Stimulated activated effector memory CD8-positive, alpha-beta T cell treated with anti-CD3 and anti-CD28 coated beads, Interleukin-12 subunit alpha, Interleukin-12 subunit beta, amount 100 ng/mL, for 72 hours (primary cell): ENCODE measurements at regions not wholly inside any gene's neighbourhood (a gene's known extent, or its start where the extent isn't known, plus 50 kb on each side); places are given as distances from the start of the nearest gene placed in this dataset.

ENCODE experiments used
- ATAC-seq: fragments of 150-1000 bp; cut with Tn5 transposase; 2 replicates; pipeline ENCODE4 v1.10.0; 2021
- DNase-seq, 2 donors: peaks; one replicate each; pipeline ENCODE4 v3.0.0; 2021 to 2022; ENCODE audit warnings: low spot score in 2 of 2
- H3K27ac Mint-ChIP-seq: one replicate; pipeline ENCODE4 v1.8.0; 2022; ENCODE audit warnings: mild to moderate bottlenecking, mixed read lengths
- H3K36me3 Mint-ChIP-seq: one replicate; pipeline ENCODE4 v1.8.0; 2022; ENCODE audit warnings: mild to moderate bottlenecking, mixed read lengths
- H3K4me1 Mint-ChIP-seq: one replicate; pipeline ENCODE4 v1.8.0; 2022; ENCODE audit warnings: mixed read lengths
- H3K4me3 Mint-ChIP-seq: one replicate; pipeline ENCODE4 v1.8.0; 2022; ENCODE audit warnings: mild to moderate bottlenecking, mixed read lengths
- H3K9me3 Mint-ChIP-seq: one replicate; pipeline ENCODE4 v1.8.0; 2022; ENCODE audit warnings: mixed read lengths

DNA sequence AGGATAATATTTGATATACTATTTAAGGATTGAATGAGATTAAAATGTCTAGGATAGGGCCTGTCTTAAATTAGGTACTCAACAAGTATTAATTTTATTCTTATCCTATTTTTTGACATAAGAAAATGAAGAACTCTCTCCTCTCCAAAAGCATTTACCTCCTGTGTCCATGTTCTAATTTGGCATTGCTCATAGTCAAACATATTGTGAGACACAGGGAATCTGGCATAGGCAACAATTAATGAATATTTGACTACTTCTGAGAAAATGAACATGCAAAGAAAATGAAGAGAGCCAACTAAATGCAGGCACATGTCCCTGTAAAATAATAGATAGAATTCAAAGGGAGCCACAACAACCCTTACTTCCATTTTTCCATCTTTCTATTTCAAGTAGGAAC, 198.5 kb upstream of the C11orf87 start:
- no peaks in the 10 kb centered on the region for H3K4me1 Mint-ChIP-seq
- ATAC-seq, result no peak

DNA sequence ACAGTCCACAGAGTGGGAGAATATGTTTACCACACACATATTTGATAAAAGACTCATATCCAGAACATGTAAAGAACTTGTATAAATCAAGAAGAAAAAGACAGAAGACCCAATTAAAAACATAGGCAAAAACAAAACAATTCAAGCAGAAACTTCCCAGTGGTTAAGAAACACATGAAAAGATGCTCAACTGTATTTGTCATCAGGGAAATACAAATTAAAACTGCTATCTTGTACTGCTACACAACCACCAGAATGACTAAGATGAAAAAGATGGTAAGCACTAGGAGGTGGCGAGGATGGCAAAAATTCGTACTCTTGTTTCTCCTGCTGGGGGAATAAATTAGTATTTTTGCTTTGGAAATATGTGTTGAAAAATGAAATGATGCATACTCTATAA, 192.3 kb upstream of the C11orf87 start:
- Mint-ChIP-seq H3K4me3 (no peak overlapping the region), H3K4me1 (no peaks in the 10 kb centered on the region), H3K27ac (no peak overlapping the region), H3K9me3 (peaks cover 10% of the 10 kb centered on the region), H3K36me3 (no peaks in the 10 kb centered on the region)
- ATAC-seq, result no peak
- no peak for DNase-seq

More for the DNA sequence above, 198.5 kb upstream of the C11orf87 start:
- Mint-ChIP-seq H3K9me3 (peaks cover 15% of the 10 kb centered on the region), H3K27ac (no peak overlapping the region), H3K36me3 (no peaks in the 10 kb centered on the region), H3K4me3 (no peak overlapping the region)
- DNase-seq, result no peak

DNA sequence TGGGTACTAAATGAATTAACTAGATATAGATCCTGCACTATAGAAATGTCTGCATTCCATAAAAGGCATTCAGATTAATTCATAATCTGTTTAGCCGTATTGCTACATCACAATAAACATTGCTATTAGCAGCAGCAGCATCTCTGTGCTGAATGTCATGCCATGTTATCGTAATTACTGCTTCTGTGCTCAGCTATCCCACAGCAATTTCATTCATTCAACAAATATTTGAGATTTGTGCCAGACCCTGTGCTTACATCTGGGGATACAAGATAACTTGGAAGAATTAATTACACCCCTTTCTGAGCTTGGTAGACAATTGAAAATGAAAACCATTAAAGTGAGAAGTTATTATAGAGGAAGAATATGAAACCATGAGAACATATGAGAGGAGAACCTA, 185.8 kb upstream of the C11orf87 start:
- ATAC-seq (no peak), DNase-seq (no peak)
- Mint-ChIP-seq H3K36me3 (no peaks in the 10 kb centered on the region), H3K4me1 (no peaks in the 10 kb centered on the region), H3K27ac (no peak overlapping the region), H3K9me3 (peaks cover 18% of the 10 kb centered on the region), H3K4me3 (no peak overlapping the region)

DNA sequence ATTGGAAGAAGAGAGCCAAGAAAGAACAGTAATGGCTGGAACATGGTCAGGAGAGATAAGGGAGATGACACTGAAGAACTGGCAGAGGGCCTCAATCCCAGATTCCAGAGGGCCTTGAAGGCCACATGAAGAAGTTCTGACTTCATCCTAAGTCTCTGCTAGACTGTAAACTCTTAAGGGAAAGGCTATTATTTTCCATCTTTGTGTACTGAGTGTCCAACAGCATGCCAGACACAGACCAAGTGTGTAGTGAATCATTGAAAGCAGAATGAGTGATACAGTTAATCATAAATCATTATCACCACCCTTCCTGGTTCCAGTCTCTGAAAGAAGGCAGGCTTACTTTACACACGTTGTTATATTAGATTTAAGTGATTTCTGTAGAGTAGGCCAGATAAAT, 185.3 kb upstream of the C11orf87 start:
- ATAC-seq (no peak), DNase-seq (no peak)
- no peak overlapping the region for H3K27ac Mint-ChIP-seq
- H3K36me3 Mint-ChIP-seq, result no peaks in the 10 kb centered on the region
- peaks cover 18% of the 10 kb centered on the region for H3K9me3 Mint-ChIP-seq
- H3K4me3 Mint-ChIP-seq, result no peak overlapping the region
- no peaks in the 10 kb centered on the region for H3K4me1 Mint-ChIP-seq

DNA sequence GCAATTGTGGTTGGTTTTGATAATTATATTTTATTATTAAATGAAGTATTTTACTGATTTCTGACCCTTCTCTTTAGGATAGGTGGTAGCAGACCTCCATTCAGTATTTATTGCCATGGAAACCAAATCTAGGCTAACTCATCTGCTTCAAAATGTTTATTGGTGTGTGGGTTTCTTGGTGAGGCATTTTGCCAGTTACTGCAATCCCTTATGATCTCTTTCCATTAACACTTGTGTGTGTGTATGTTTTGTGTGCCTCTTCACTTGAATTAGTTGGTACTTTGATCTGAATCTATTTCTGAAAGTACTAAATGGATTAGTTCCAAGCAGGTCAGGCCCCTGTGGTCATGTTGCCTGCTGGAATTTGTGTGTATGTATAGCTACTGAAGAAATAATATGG, 184.4 kb upstream of the C11orf87 start:
- no peak overlapping the region for H3K4me3 Mint-ChIP-seq
- H3K9me3 Mint-ChIP-seq, result peaks cover 18% of the 10 kb centered on the region
- no peak overlapping the region for H3K27ac Mint-ChIP-seq
- DNase-seq (no peak), ATAC-seq (no peak)
- H3K4me1 Mint-ChIP-seq, result no peaks in the 10 kb centered on the region
- no peaks in the 10 kb centered on the region for H3K36me3 Mint-ChIP-seq

DNA sequence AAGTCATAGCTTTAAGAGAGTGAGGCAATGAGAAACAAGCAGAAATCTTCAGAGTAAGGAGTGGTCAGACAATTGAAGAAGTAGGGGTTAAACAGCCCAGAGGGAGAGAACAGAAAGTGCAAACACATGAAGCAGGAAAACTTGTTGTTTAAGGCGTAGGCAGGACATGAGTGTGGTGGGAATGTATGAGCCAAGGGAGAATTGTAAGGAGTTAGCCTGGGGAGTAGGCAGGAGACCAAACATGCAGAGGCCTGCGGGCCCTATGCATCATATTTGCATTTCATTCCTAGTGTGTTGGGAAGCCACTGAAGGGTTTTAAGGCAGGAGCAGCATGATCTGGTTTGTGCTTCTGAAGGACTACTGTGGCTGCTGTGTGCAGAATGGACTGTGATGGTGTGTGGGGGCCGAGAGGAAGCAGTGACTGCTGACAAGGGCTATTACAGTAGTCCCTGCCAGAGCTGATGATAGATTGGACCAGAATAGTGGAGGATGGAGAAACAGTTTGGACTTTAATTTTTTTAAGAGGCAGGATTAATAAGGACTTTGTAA, 179.9 kb upstream of the C11orf87 start:
- Mint-ChIP-seq H3K4me3 (no peak overlapping the region), H3K9me3 (peaks cover 26% of the 10 kb centered on the region), H3K4me1 (no peaks in the 10 kb centered on the region), H3K27ac (no peak overlapping the region), H3K36me3 (no peaks in the 10 kb centered on the region)
- no peak for DNase-seq
- ATAC-seq, result no peak

DNA sequence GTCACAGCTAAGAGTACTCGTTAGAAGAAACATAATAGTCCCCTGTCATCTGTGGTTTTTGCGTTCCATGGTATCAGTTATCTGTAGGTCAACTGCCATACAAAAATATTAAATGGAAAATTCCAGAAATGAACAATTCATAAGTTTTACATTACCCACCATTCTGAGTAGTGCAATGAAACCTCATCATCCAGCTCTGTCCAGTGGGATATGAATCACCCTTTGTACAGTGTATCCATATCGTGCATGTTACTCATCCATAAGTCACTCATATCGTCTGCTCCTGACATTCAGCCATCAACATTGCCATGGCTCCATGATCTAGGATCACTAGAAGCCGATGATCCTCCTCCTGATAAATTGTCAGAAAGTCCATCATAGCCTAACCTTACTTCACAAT, 174.9 kb upstream of the C11orf87 start:
- Mint-ChIP-seq H3K36me3 (no peaks in the 10 kb centered on the region), H3K27ac (no peak overlapping the region), H3K9me3 (peaks cover 13% of the 10 kb centered on the region), H3K4me3 (no peak overlapping the region), H3K4me1 (no peaks in the 10 kb centered on the region)
- DNase-seq, result no peak
- no peak for ATAC-seq

DNA sequence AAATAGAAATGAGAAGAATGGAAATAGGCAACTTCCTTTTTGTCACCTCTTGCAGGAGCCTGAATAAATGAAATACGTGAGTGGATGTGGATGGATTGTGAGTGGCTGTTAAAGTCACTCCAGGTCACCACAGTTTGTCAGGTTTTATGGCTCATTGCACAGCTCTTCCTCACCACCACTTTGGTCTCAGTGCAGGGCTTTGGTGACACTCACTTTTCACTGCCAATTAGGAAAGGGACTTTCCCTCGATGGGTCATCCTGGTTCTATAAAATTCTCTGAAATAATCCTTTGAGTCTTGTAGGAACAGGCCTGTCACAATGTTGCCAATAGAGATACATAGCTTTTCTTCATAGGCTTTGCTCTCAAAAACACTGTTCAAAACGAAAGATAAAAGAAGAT, 172.4 kb upstream of the C11orf87 start:
- Mint-ChIP-seq H3K4me3 (no peak overlapping the region), H3K4me1 (no peaks in the 10 kb centered on the region), H3K36me3 (no peaks in the 10 kb centered on the region), H3K9me3 (peaks cover 15% of the 10 kb centered on the region), H3K27ac (no peak overlapping the region)
- DNase-seq (no peak), ATAC-seq (no peak)

DNA sequence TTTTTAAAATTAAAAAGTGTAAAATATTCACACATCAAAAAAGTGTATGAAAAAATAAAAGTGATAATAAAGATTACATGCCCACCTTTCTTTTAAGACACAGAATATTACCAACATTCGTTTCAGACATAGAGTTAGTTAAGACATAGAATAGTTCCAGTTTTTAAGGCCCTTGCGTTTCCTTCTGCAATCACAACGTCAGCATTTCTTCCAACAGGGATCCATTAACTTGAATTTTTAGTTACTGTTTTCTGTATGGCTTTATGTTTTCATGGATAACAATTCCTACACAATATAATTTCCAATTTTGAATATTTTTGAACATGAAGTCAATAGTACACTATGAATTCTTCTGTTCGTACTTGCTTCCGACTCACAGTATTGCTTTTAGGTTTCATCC, 170.8 kb upstream of the C11orf87 start:
- no peak for ATAC-seq
- no peak overlapping the region for H3K4me3 Mint-ChIP-seq
- peaks cover 8% of the 10 kb centered on the region for H3K9me3 Mint-ChIP-seq
- no peak overlapping the region for H3K27ac Mint-ChIP-seq
- H3K36me3 Mint-ChIP-seq, result no peaks in the 10 kb centered on the region
- no peak for DNase-seq
- no peaks in the 10 kb centered on the region for H3K4me1 Mint-ChIP-seq

DNA sequence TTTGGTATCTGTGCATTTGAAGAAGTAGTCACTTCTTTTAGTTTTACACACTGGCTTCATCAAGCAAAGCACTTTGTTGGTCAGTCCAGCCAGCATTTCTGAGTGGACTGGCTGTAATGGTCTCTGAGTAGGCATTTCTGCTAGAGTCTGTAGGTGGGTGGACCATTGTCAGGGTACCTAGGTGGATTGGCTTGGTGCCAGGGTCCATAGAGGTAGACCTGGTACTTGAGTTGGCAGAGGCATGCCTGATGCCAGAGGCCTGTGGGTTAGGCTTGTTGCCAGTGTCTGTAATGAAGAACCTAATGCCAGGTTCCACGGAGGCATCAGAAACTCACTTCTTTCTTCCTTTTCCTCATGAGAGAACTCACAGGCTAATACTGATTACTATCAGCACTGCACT, 157.9 kb upstream of the C11orf87 start:
- DNase-seq (no peak), ATAC-seq (no peak)
- Mint-ChIP-seq H3K36me3 (no peaks in the 10 kb centered on the region), H3K9me3 (peaks cover 20% of the 10 kb centered on the region), H3K4me3 (no peak overlapping the region), H3K4me1 (no peaks in the 10 kb centered on the region), H3K27ac (no peak overlapping the region)

DNA sequence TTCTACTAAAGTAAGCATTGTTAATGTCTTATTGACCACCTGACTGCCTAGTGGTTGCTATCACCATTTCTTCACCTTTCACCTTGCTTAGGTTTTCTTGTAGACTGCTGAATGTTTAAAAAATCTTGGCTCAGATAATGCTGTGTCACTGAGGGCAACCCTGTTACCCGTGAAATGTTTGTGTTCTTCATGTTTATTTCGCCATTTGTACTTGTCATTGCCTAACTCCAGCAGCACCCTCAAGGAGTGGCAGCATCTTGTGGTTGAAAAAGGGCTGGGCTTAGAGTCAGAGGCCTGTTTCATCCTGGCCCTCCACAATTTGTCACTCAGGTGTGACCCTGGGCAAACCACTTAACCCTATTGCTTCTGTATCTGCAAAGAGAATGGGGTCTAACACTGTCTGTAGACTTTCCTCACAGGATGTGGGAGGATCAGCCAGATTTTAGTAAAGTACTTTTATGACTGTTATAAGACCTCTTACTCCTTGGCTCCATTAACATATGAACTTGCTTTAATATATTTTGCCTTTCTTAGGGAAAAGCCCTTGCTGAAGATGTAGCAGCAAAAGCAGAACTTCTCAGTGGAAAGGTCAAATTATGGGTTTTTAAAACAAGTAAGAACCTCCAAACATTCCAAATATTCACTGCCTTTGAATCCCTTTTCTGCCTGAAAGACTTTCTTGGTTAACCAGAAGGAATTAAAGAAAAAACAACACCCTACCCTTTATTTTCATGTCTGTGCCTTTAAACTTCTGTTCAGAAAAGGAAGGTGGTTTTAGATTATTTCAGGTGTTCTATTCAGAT, 154.5 kb upstream of the C11orf87 start:
- no peaks in the 10 kb centered on the region for H3K4me1 Mint-ChIP-seq
- DNase-seq, result no peak
- H3K27ac Mint-ChIP-seq, result no peak overlapping the region
- H3K4me3 Mint-ChIP-seq, result no peak overlapping the region
- H3K9me3 Mint-ChIP-seq, result peaks cover 17% of the 10 kb centered on the region
- ATAC-seq, result no peak
- H3K36me3 Mint-ChIP-seq, result no peaks in the 10 kb centered on the region

DNA sequence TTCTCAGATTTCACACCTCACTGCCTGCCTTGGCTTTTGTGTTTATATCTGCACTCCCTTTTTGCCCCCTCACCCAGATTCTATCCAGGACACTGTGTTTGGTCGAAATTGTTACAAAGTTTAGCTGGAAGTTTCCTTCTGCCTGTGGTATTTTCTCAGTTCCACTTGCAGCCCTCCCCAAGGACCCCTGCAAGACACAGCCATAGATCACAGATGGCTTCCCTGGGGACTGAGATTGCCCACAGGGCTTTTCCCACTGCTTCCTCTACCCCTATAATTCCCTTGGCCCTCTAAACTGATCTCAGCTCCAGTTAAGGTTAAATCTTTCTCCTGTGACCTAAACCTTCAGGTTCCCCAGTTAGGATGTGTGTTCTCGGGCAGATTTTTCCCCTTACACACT, 146.1 kb upstream of the C11orf87 start:
- peaks cover 23% of the 10 kb centered on the region for H3K9me3 Mint-ChIP-seq

DNA sequence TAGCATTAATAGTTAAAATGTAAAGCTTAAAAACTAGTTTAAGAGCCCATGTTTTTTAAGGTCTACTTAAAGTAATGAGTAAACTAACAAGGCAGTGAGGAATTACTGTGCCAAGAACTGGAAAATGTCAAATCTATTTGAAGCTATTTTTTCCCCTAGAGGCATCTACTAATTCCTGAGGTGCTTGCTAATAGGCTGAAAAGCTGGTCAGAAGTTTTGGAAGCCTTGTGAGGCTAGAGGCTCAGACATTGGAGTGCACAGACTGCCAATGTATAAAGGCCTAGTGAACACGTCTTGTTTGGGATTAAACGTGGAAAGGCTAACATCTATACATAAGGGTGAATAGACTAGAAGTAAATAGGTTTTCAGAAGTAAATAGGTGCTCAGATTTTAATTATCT, 136.5 kb upstream of the C11orf87 start:
- no peaks in the 10 kb centered on the region for H3K36me3 Mint-ChIP-seq
- no peaks in the 10 kb centered on the region for H3K4me1 Mint-ChIP-seq
- ATAC-seq (no peak), DNase-seq (no peak)
- H3K9me3 Mint-ChIP-seq, result peaks cover 4% of the 10 kb centered on the region
- no peak overlapping the region for H3K4me3 Mint-ChIP-seq
- H3K27ac Mint-ChIP-seq, result no peak overlapping the region

More for the DNA sequence above, 146.1 kb upstream of the C11orf87 start:
- DNase-seq, result no peak
- H3K4me3 Mint-ChIP-seq, result no peak overlapping the region
- no peak for ATAC-seq
- H3K27ac Mint-ChIP-seq, result no peak overlapping the region
- no peaks in the 10 kb centered on the region for H3K36me3 Mint-ChIP-seq
- no peaks in the 10 kb centered on the region for H3K4me1 Mint-ChIP-seq

DNA sequence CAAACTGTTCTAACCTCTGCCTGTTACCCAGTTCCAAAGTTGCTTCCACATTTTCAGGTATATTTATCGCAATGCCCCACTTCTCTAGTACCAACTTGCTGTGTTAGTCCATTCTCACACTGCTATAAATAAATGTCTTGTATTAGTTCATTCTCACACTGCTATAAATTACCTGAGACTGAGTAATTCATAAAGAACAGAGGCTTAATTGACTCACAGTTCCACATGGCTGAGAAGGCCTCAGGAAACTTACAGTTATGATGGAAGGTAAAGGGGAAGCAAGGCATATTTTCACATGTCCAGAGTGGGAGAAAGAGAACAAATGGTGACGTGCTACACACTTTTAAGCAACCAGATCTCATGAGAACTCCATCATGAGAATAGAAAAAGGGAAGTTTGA, 130.4 kb upstream of the C11orf87 start:
- H3K4me1 Mint-ChIP-seq, result no peaks in the 10 kb centered on the region
- H3K9me3 Mint-ChIP-seq, result peaks cover 3% of the 10 kb centered on the region
- no peak for DNase-seq
- H3K36me3 Mint-ChIP-seq, result no peaks in the 10 kb centered on the region
- H3K27ac Mint-ChIP-seq, result no peak overlapping the region
- no peak overlapping the region for H3K4me3 Mint-ChIP-seq
- no peak for ATAC-seq

DNA sequence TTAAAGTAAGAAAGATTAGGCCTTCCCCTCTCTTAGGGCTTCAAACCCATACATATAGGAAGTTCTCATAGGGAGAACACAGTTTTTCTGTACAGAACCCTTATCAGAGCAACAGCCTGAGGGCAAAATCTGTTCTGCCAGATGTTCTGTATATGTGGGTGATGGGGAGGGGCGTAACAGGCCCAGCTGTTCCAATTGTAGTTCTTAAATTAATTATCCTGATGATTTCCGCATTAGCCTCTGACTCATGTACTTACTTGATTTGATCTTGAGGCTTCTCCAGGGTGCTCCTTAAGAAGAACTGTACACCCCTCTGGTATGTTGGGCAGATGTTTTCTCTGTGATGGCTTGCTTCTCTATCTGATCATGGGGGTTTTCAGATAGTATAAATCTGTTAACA, 123.1 kb upstream of the C11orf87 start:
- no peak overlapping the region for H3K4me3 Mint-ChIP-seq
- H3K27ac Mint-ChIP-seq, result no peak overlapping the region
- DNase-seq (no peak), ATAC-seq (no peak)
- no peaks in the 10 kb centered on the region for H3K36me3 Mint-ChIP-seq
- no peaks in the 10 kb centered on the region for H3K4me1 Mint-ChIP-seq
- H3K9me3 Mint-ChIP-seq, result peaks cover 12% of the 10 kb centered on the region

DNA sequence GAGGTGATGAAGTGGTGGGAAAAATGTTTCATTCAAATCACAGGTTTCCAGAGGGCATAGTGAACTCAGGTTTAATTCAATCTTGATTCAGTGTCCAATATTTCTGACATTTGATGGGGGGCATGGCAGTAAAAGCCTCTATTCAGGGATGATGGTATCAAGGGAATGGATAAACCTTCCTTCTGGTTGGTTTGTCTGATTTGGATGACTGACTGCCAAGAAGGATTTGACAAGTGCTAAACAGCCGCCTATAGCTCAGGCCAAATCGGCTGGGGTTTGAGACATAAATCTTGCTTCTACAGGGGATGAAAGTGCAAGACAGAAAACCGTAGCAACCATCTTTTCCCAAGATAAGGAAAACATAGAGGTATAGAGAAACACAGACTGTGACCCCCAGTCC, 121.8 kb upstream of the C11orf87 start:
- H3K9me3 Mint-ChIP-seq, result peaks cover 12% of the 10 kb centered on the region
- no peak overlapping the region for H3K4me3 Mint-ChIP-seq
- H3K36me3 Mint-ChIP-seq, result no peaks in the 10 kb centered on the region
- ATAC-seq, result no peak
- DNase-seq, result no peak
- no peak overlapping the region for H3K27ac Mint-ChIP-seq
- no peaks in the 10 kb centered on the region for H3K4me1 Mint-ChIP-seq
